Fibroblast of lung (primary cell): ENCODE measurements at regions not wholly inside any gene's neighbourhood (a gene's known extent, or its start where the extent isn't known, plus 50 kb on each side); places are given as distances from the start of the nearest gene placed in this dataset.

Experiments
- DNase-seq, 2 donors: peaks; one replicate each; pipeline versions ENCODE4 v3.0.0 to v3.0.0-alpha.2; 2010; ENCODE audit warnings: low read depth in 2 of 2
- H2AFZ ChIP-seq: 2 replicates; pipeline ENCODE4 v1.5.1; 2012; ENCODE audit warnings: low read length, control low read depth, inconsistent platforms
- H3K27ac ChIP-seq: 2 replicates; pipeline ENCODE4 v1.5.1; 2011; ENCODE audit warnings: low read length, control low read depth; ENCODE audit not compliant: insufficient read depth
- H3K27me3 ChIP-seq: 2 replicates; pipeline ENCODE4 v1.5.1; 2011; ENCODE audit warnings: mild to moderate bottlenecking, low read length; ENCODE audit not compliant: control insufficient read depth, insufficient read depth
- H3K36me3 ChIP-seq: 2 replicates; pipeline ENCODE4 v1.5.1; 2011; ENCODE audit warnings: low read length; ENCODE audit not compliant: control insufficient read depth, insufficient read depth
- H3K4me1 ChIP-seq: 2 replicates; pipeline ENCODE4 v1.5.1; 2011; ENCODE audit warnings: low read length; ENCODE audit not compliant: control insufficient read depth, insufficient read depth; ENCODE audit errors: extremely low read depth
- H3K4me2 ChIP-seq: 2 replicates; pipeline ENCODE4 v1.5.1; 2011; ENCODE audit warnings: low read length, control low read depth; ENCODE audit not compliant: insufficient read depth; ENCODE audit errors: extremely low read depth
- H3K4me3 ChIP-seq, 4 experiments: fragments of 200-600 bp in 1 of 4; sonication (generic) in 1 of 4; replicated peaks in 1 of 4; 2 replicates each; pipeline ENCODE4 v1.5.1; 2011 to 2016; ENCODE audit warnings: low read length in 4 of 4, low read depth in 3 of 4, mild to moderate bottlenecking in 3 of 4, control low read depth in 2 of 4, inconsistent platforms in 1 of 4, mixed read lengths in 1 of 4; ENCODE audit not compliant: insufficient read depth in 1 of 4; ENCODE audit errors: control extremely low read depth in 1 of 4
- H3K79me2 ChIP-seq: 2 replicates; pipeline ENCODE4 v1.5.1; 2012; ENCODE audit warnings: mild to moderate bottlenecking, low read length, inconsistent platforms; ENCODE audit not compliant: control insufficient read depth, insufficient read depth
- H3K9ac ChIP-seq: 2 replicates; pipeline ENCODE4 v1.5.1; 2011; ENCODE audit warnings: mild to moderate bottlenecking, low read length, control low read depth; ENCODE audit not compliant: insufficient read depth
- H3K9me3 ChIP-seq: 2 replicates; pipeline ENCODE4 v1.5.1; 2012; ENCODE audit warnings: low read depth, low read length; ENCODE audit not compliant: control insufficient read depth, insufficient read depth
- H4K20me1 ChIP-seq: 2 replicates; pipeline ENCODE4 v1.5.1; 2011; ENCODE audit warnings: low read length; ENCODE audit not compliant: control insufficient read depth, insufficient read depth; ENCODE audit errors: extremely low read depth
- CTCF ChIP-seq, 2 donors: IDR thresholded peaks in 1 of 2; conservative IDR thresholded peaks in 1 of 2; 1 replicate in 1 of 2; 2 replicates in 1 of 2; pipeline ENCODE4 v1.5.1; 2011 to 2012; ENCODE audit warnings: low read length in 2 of 2, control low read depth in 1 of 2, inconsistent platforms in 1 of 2, low read depth in 1 of 2, mild to moderate bottlenecking in 1 of 2
- EZH2 ChIP-seq: IDR thresholded peaks from 2 replicates; pipeline ENCODE4 v1.5.1; 2012; ENCODE audit warnings: low read length, control low read depth, mild to moderate bottlenecking; ENCODE audit errors: missing control alignments

- DNase-seq, result peak in 1 of 2 donors; percentile 74
- H3K27ac ChIP-seq, result no peak overlapping the region
These were observed 538.5 kb downstream of the INHBA start for GRCh38 chr7:41164440-41164839.

GRCh38 chr7:41163991-41164390 is 538.9 kb downstream of the INHBA start:
- Histone ChIP-seq H3K9me3 (no peaks in the 10 kb centered on the region), H3K79me2 (no peaks in the 10 kb centered on the region), H3K9ac (no peak overlapping the region), H4K20me1 (no peaks in the 10 kb centered on the region), H3K27me3 (no peaks in the 10 kb centered on the region), H3K4me3 (no peak overlapping the region), H3K27ac (no peak overlapping the region), H3K36me3 (no peaks in the 10 kb centered on the region), H3K4me2 (no peak overlapping the region), H3K4me1 (no peaks in the 10 kb centered on the region), H2AFZ (no peak overlapping the region)
- TF ChIP-seq EZH2, result no peak
- TF ChIP-seq CTCF (conservative IDR thresholded peaks at IDR 0.05 in 1 of 2, IDR thresholded peaks at IDR 0.05 in 1 of 2; ENCODE audit: low read depth in 1 of 2, low read length in 2 of 2), result no peak
- peak in 1 of 2 donors; percentile 29 for DNase-seq

More at GRCh38 chr7:41164440-41164839, 538.5 kb downstream of the INHBA start:
- Histone ChIP-seq H3K36me3 (no peaks in the 10 kb centered on the region), H3K4me1 (no peaks in the 10 kb centered on the region), H3K4me3 (no peak overlapping the region), H4K20me1 (no peaks in the 10 kb centered on the region), H3K79me2 (no peaks in the 10 kb centered on the region), H3K9ac (no peak overlapping the region), H3K27me3 (no peaks in the 10 kb centered on the region), H3K9me3 (no peaks in the 10 kb centered on the region), H3K4me2 (no peak overlapping the region), H2AFZ (no peak overlapping the region)
- TF ChIP-seq EZH2, result no peak
- TF ChIP-seq CTCF (conservative IDR thresholded peaks at IDR 0.05 in 1 of 2, IDR thresholded peaks at IDR 0.05 in 1 of 2; ENCODE audit: low read depth in 1 of 2, low read length in 2 of 2), result no peak

GRCh38 chr7:41162612-41163011 is 540.3 kb downstream of the INHBA start:
- Histone ChIP-seq H2AFZ (no peak overlapping the region), H3K27ac (no peak overlapping the region), H3K36me3 (no peaks in the 10 kb centered on the region), H3K4me3 (no peak overlapping the region), H3K4me1 (no peaks in the 10 kb centered on the region), H3K9me3 (no peaks in the 10 kb centered on the region), H3K79me2 (no peaks in the 10 kb centered on the region), H3K27me3 (no peaks in the 10 kb centered on the region), H4K20me1 (no peaks in the 10 kb centered on the region), H3K9ac (no peak overlapping the region), H3K4me2 (no peak overlapping the region)
- peak; percentile 46 to 67 for DNase-seq
- TF ChIP-seq EZH2, result no peak
- TF ChIP-seq CTCF (conservative IDR thresholded peaks at IDR 0.05 in 1 of 2, IDR thresholded peaks at IDR 0.05 in 1 of 2; ENCODE audit: low read depth in 1 of 2, low read length in 2 of 2), result no peak
